HG02943 (cell line): ENCODE measurements at regions not wholly inside any gene's neighbourhood (a gene's known extent, or its start where the extent isn't known, plus 50 kb on each side); places are given as distances from the start of the nearest gene placed in this dataset.
"Not testable (repeated sequence)": the region's sequence is repeated elsewhere in the genome, so short reads cannot be mapped to it uniquely, and the experiment has no call there.

ENCODE experiments used
- ATAC-seq: cut with Tn5 transposase; IDR thresholded peaks from one replicate; pipeline ENCODE4 v1.9.1; 2021; ENCODE audit warnings: mild to moderate bottlenecking, low read depth, moderate library complexity; ENCODE audit not compliant: unreplicated experiment

- ATAC-seq, result no peak
Observed at GRCh38 chr1:38584448-38585355, 274.9 kb downstream of the RRAGC start.

- ATAC-seq, result not testable (repeated sequence)
Observed at GRCh38 chr1:38583287-38583686, 276.3 kb downstream of the RRAGC start.

DNA sequence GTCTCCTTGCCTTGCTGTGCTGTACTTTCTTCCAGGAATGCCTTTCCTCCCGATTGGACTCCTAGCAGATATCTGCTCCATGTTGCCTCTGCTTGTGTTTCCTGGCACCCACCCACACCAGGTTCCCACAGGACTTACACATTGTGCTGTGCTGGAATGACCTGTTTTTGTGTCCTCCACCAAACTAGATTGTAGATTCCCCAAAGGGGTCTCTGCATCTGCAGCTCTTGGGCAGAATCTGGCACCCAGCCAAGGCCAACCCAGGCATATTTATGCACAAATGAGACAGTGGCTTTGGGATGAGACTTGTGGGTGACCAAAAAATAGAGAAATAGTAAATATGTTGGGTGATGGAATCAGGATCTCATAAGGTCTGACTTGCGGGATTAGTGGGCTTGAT lies 278.2 kb downstream of the RRAGC start:
- no peak for ATAC-seq

- ATAC-seq, result no peak
Observed at GRCh38 chr1:38580594-38580993, 279.0 kb downstream of the RRAGC start.

GRCh38 chr1:38579056-38579455 lies 280.5 kb downstream of the RRAGC start:
- no peak for ATAC-seq

DNA sequence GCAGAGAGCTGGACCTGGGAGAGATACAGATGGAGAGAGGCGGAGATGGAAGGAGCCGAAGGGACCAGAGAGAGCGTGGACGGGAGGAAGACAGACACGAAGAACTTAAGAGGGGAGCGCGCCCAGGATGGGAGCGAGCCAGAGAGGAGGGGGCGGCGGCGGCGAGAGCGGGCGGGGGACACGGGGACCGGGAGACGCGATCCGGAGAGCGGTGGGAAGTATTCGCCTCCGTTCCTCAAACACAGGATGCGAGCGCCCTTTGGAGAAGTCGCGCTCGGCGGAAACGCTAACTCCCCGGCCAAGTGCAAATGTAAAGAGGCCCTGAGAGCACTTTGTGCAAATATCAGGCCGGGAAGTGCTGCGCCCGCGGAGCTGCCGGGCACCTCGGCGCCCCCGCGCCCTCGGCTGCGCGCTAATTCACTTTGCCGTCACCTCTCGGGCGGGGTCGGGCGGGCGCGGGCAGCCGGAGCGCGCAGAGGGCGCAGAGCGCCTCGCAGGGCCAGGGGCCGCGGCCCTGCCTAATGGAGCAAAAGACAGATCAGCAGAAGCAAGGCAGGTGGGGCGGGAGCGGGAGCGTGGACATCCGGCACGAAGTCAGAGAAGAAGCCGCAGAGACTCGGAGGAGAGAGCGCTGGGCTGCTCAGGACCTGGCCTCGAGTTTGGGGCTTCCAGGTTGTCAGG lies 281.2 kb downstream of the RRAGC start:
- ATAC-seq, result no peak

- ATAC-seq, result no peak
Observed at GRCh38 chr1:38577937-38578270, 281.7 kb downstream of the RRAGC start.

- ATAC-seq, result no peak
Observed at GRCh38 chr1:38577385-38577784, 282.2 kb downstream of the RRAGC start.

GRCh38 chr1:38576241-38576640 lies 283.3 kb downstream of the RRAGC start:
- no peak for ATAC-seq

DNA sequence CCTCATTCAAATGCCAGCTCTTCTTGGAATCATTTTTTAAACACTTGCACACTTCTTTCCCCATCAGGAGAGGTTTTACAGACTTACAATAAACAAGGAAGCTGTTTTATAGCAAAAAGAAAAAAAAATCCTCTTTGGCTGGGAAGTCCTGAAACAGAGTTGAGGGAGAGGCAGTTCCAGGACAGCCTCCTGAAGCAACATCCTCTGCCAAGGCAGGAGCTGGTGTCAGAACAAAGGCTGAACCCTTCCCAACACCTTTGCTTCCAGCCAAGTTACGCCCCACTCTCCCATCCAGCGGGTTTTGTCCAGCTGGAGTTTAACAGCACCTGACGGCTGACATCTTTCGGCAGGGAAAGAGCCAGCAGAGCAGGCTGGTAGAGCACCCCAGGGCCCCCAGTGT lies 287.8 kb downstream of the RRAGC start:
- ATAC-seq, result no peak

DNA sequence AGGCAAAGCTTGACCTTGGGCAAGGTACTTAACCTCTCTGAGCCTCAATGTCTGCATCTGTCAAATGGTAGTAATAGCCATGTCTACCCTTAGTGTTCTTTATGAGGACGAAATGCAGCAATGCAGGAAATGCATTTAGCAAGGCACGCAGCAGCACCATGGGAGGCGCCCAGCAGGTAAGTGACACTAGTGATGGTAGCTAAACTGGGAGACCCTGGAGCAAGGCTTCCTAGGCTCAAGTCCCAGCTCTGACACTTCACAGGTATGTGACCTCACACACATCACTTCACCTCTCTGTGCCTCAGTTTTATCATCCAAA lies 289.0 kb downstream of the RRAGC start:
- ATAC-seq, result no peak

DNA sequence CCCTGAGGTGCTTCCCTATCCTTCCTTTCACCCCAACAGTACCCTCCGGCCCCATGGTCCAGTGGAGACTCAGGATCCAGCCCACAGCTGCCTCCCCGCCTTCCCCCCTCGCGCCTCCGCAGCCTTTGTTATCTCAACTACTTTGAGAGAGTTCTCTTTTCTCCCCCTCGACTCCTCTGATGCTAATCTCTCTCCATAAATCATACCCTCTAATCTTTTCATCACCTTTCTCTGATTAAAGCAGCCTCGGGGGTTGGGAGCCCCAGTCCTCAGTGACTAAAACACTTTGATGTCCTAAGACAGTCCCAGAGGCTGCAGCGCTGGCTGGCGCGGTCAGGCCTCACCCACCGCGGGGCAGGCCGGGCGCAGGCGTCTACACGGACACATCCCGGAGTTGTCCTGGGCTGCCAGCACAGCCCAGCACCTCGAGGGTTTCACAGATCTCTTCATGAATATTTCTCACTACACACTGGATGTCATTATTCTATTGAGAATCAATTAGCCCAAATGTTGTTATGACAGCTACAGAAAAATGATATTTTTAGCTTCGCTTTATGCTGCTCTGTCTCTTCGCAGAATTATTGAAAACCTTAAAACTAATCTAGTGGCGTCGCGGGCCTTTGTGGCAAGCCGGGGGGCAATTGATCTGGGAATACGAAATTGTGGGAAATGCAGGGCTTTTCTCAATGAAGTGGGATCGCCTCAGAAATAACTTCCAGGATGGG lies 289.5 kb downstream of the RRAGC start:
- ATAC-seq, result no peak

- ATAC-seq, result no peak
Observed at GRCh38 chr1:38568061-38568857, 291.3 kb downstream of the RRAGC start.

- ATAC-seq, result no peak
Observed at GRCh38 chr1:38567401-38567800, 292.2 kb downstream of the RRAGC start.

DNA sequence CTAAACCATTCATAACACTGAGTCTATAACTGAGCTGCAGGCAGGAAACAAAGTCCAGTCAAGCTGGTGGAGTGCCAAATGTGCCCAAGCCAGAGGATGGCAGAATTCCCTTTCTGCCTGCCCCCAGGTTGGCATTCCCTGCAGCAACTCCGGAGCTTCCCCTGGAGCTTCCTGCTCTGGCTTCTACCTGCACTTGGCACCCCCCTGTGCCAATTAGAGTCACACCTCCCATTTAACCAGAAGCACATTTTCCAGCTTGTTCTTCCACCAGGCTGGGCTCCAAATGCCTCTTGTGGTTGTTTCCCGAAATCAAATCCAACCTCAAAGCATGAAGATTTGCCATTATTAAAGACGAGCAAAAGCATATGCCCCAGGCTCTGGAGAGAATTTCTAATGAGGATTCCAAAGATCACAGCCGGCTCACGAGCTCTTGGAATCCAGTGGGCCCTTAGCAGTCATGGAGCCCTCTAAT lies 294.5 kb downstream of the RRAGC start:
- no peak for ATAC-seq

- ATAC-seq, result no peak
Observed at GRCh38 chr1:38563942-38564735, 295.4 kb downstream of the RRAGC start.

DNA sequence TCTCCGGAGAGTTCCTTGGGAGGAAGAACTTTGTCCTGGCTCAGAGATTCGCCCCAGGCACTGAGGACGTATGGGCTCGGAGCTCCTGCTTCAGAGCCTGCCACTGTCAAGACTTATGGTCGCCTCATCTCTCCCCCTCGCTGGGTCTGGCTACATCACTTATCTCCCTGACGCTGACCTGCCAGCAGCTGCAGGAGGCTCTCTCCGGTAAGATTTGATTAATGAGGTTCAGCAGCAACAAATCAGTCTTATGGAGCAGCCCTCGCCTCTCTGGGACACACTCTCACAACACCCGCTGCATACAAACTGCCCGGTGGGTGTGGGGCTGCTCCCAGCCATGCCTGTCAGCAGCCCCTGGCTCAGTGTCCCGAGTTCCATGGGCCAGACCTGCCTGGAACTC lies 297.8 kb downstream of the RRAGC start:
- ATAC-seq, result no peak

DNA sequence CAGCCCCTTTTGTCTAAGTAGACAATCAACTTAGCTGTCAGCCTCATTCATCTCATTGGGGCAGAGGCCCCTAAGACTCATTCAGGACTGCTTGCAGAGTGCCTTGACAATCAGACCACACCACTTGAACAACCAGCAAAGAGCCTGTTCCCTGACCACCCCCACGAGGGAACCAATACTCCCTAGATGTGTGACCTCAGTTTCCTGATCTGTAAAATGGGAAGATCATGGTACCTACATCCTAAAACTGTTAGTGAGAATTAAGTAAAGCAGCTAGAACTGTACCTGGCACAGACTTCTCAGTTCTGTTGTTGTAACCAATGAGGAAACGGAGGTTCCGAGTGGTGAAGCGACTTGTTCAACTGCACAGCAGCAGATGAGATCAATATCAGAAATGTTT lies 298.5 kb downstream of the RRAGC start:
- ATAC-seq, result no peak

DNA sequence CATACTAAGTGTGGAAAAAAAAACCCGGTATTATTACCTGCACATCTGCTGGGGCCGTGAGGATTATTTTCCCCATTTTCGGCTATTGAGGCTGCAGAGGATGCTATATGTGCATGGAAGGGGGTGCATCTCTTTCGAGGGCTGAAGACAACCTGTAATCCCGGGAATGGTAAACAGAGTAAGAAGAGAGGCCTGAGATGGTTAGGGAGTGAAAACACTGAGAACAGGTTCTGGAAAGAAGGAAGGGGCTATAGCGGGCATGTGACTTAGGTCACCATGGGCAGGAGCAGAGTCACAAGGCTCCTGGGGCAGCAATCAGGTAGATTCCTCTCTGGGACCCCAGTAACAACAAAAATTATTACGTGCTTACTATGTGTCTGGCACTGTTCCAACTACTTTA lies 299.1 kb downstream of the RRAGC start:
- no peak for ATAC-seq
